ENCODE measurements at regions not wholly inside any gene's neighbourhood (a gene's known extent, or its start where the extent isn't known, plus 50 kb on each side); places are given as distances from the start of the nearest gene placed in this dataset.

DNA sequence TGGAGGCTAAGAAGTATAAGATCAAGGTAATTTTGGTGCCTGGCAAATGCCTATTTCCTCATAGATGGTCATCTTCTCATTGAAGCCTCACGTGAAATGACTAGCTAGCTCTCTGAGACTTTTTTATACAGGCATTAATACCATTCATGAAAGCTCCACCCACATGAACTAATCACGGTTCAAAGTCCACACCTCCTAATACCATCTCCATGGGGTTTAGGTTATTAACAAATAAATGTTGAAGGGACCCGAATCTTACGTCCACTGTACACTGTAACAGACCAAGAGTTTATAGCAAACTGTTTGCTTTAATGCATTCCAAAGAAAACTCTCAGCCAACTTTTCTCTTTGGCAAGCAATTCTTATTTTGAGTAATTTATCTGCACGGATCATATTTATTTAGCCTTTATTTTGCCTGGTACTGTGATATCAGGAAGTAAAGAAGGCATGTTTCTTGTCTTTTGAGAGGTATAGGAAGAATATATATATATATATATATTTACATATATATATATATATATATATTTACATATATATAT is 296.1 kb upstream of the LRRC7 start:
- DNase-seq = no peak
- no peaks in the 10 kb centered on the region for H3K27me3 ChIP-seq
- no peaks in the 10 kb centered on the region for H3K36me3 ChIP-seq
- no peaks in the 10 kb centered on the region for H3K4me1 ChIP-seq
- in situ Hi-C loops (cut with MboI; ENCODE audit: low sequenced_read_pairs in 4 of 4) = no loop called here
- ATAC-seq = no peak
- no peaks in the 10 kb centered on the region for H3K9me3 ChIP-seq
- no peak overlapping the region for H3K4me3 ChIP-seq
- H3K27ac ChIP-seq = no peak overlapping the region
- TF ChIP-seq POLR2A (IDR thresholded peaks at IDR 0.05) = no peak
- intact Hi-C loops (cut with DNase I; ENCODE audit: low total_unique reads) = no loop called here

GRCh38 chr1:69272684-69273083 is 295.0 kb upstream of the LRRC7 start:
- no peaks in the 10 kb centered on the region for H3K4me1 ChIP-seq
- intact Hi-C loops (cut with DNase I; ENCODE audit: low total_unique reads) = no loop called here

DNA sequence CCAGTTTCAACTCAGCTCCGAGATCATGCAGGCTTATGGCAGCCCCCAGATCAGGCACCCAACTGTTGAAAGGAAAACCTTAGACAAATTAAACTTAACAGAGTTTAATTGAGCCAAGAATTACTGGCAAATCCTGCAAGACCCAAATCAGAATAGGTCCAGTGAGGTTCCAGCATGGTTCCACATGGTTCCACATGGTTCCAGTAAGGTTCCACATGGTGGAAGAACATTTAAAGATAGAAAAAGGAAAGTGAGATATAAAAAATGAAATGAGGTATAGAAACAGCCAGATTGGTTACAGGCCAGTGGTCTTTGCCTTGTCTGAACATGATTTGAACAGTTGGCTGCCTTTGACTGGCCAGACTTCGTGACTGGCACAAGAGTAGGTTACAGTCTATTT is 288.8 kb upstream of the LRRC7 start:
- in situ Hi-C loops (cut with MboI; ENCODE audit: low sequenced_read_pairs in 4 of 4) (no loop called here), intact Hi-C loops (cut with DNase I; ENCODE audit: low total_unique reads) (no loop called here)
- TF ChIP-seq, protein P1, sequence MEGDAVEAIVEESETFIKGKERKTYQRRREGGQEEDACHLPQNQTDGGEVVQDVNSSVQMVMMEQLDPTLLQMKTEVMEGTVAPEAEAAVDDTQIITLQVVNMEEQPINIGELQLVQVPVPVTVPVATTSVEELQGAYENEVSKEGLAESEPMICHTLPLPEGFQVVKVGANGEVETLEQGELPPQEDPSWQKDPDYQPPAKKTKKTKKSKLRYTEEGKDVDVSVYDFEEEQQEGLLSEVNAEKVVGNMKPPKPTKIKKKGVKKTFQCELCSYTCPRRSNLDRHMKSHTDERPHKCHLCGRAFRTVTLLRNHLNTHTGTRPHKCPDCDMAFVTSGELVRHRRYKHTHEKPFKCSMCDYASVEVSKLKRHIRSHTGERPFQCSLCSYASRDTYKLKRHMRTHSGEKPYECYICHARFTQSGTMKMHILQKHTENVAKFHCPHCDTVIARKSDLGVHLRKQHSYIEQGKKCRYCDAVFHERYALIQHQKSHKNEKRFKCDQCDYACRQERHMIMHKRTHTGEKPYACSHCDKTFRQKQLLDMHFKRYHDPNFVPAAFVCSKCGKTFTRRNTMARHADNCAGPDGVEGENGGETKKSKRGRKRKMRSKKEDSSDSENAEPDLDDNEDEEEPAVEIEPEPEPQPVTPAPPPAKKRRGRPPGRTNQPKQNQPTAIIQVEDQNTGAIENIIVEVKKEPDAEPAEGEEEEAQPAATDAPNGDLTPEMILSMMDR (IDR thresholded peaks at IDR 0.05 in 4 of 5, conservative IDR thresholded peaks at IDR 0.05 in 1 of 5) = no peak
- no peak for TF ChIP-seq POLR2A (IDR thresholded peaks at IDR 0.05)
- ATAC-seq (no peak), DNase-seq (no peak)
- no peaks in the 10 kb centered on the region for H3K9me3 ChIP-seq
- no peak overlapping the region for H3K4me3 ChIP-seq
- H3K36me3 ChIP-seq = no peaks in the 10 kb centered on the region
- no peaks in the 10 kb centered on the region for H3K27me3 ChIP-seq
- H3K4me1 ChIP-seq = no peaks in the 10 kb centered on the region
- no peak overlapping the region for H3K27ac ChIP-seq

More at GRCh38 chr1:69272684-69273083, 295.0 kb upstream of the LRRC7 start:
- in situ Hi-C loops (cut with MboI; ENCODE audit: low sequenced_read_pairs in 4 of 4) = no loop called here
- ATAC-seq (no peak), DNase-seq (no peak)
- H3K9me3 ChIP-seq = no peaks in the 10 kb centered on the region
- H3K36me3 ChIP-seq = no peaks in the 10 kb centered on the region
- no peaks in the 10 kb centered on the region for H3K27me3 ChIP-seq
- TF ChIP-seq POLR2A (IDR thresholded peaks at IDR 0.05) = no peak
- TF ChIP-seq, protein P1 (IDR thresholded peaks at IDR 0.05 in 4 of 5, conservative IDR thresholded peaks at IDR 0.05 in 1 of 5) = no peak
- H3K4me3 ChIP-seq = no peak overlapping the region
- no peak overlapping the region for H3K27ac ChIP-seq

- DNase-seq = no peak
- TF ChIP-seq, protein P1 (IDR thresholded peaks at IDR 0.05 in 4 of 5, conservative IDR thresholded peaks at IDR 0.05 in 1 of 5) = no peak
- TF ChIP-seq POLR2A (IDR thresholded peaks at IDR 0.05) = no peak
- ATAC-seq = no peak
- no peaks in the 10 kb centered on the region for H3K36me3 ChIP-seq
- in situ Hi-C loops (cut with MboI; ENCODE audit: low sequenced_read_pairs in 4 of 4) = no loop called here
- no peaks in the 10 kb centered on the region for H3K9me3 ChIP-seq
- H3K4me1 ChIP-seq = no peaks in the 10 kb centered on the region
- intact Hi-C loops (cut with DNase I; ENCODE audit: low total_unique reads) = no loop called here
- H3K27me3 ChIP-seq = no peaks in the 10 kb centered on the region
- no peak overlapping the region for H3K27ac ChIP-seq
- H3K4me3 ChIP-seq = no peak overlapping the region
Measured at GRCh38 chr1:69283516-69283915, 284.2 kb upstream of the LRRC7 start.

DNA sequence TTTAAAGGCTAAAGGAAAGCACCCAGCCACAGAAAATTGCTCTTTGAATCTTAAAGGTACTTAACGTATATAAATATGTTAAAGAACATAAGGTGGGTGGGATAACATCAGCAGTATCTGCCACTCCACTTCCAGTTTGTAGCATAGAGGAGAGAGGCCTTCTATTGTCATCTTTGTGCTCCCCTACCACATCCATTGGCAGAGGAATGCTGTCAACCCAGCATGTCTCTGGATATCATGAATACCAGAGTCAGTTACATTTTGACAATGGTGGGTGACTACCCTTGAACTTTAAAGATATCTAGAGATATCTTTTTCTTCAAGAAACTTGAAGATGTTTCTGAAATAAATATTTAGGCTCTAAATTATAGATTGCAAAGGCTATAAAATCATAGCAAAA is 283.2 kb upstream of the LRRC7 start:
- Histone ChIP-seq H3K36me3 (no peaks in the 10 kb centered on the region), H3K4me1 (no peaks in the 10 kb centered on the region), H3K4me3 (no peak overlapping the region), H3K27ac (no peak overlapping the region), H3K27me3 (no peaks in the 10 kb centered on the region), H3K9me3 (no peaks in the 10 kb centered on the region)
- TF ChIP-seq, protein P1 (IDR thresholded peaks at IDR 0.05 in 4 of 5, conservative IDR thresholded peaks at IDR 0.05 in 1 of 5) = no peak
- no peak for TF ChIP-seq POLR2A (IDR thresholded peaks at IDR 0.05)
- in situ Hi-C loops (cut with MboI; ENCODE audit: low sequenced_read_pairs in 4 of 4) (no loop called here), intact Hi-C loops (cut with DNase I; ENCODE audit: low total_unique reads) (no loop called here)
- DNase-seq (no peak), ATAC-seq (no peak)

All from gastrocnemius medialis (tissue), 4 donors.